SK-N-SH (cell line): ENCODE measurements at regions not wholly inside any gene's neighbourhood (a gene's known extent, or its start where the extent isn't known, plus 50 kb on each side); places are given as distances from the start of the nearest gene placed in this dataset.

Source experiments
- TF ChIP-seq, protein P1 (sequence below): fragments of 200-600 bp; sonication (generic); IDR thresholded peaks from 2 replicates; pipeline ENCODE4 v1.6.1; 2017; ENCODE audit warnings: antibody characterized with exemption, mild to moderate bottlenecking, moderate library complexity
- TF ChIP-seq, protein P2 (sequence below): fragments of 150-350 bp; IDR thresholded peaks from 2 replicates; pipeline ENCODE4 v1.6.1; 2017; ENCODE audit warnings: antibody characterized with exemption, low read length, low read depth, borderline replicate concordance
- TF ChIP-seq, protein P3 (sequence below): IDR thresholded peaks from 2 replicates; pipeline ENCODE4 v1.6.1; 2012; ENCODE audit warnings: mild to moderate bottlenecking, low read depth, low read length, moderate library complexity

DNA sequence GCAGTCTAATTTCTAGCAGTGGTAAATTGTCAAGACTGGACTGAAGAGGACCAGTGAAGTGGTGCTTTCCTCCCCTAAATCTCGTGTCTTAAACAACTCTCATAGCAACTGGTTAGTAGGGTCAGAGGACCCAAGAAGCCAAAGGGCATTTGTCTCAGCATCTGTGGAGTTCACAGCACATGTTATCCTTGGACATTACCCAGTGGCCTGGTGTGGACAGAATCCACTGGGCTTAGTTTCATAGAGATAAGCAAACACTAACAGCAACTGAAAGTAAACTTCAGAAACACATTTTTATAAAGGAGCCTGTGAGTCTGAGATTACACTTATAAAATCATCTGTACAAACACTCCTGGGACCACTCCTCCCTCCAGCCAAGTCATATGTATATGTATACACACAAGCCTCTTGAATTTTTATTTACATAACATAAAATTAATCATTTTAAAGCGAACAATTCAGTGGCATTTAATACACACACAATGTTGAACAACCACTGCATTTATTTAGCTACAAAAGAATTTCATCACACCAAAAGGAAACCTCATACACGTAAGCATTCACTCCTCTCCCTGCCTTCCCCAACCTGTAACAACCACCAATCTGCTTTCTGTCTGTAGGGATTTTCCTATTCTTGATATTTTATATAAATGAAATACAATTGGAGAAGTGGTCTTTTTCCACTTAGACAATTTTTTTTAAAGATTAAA is 457.8 kb downstream of the RASEF start:
- TF ChIP-seq, protein P1, sequence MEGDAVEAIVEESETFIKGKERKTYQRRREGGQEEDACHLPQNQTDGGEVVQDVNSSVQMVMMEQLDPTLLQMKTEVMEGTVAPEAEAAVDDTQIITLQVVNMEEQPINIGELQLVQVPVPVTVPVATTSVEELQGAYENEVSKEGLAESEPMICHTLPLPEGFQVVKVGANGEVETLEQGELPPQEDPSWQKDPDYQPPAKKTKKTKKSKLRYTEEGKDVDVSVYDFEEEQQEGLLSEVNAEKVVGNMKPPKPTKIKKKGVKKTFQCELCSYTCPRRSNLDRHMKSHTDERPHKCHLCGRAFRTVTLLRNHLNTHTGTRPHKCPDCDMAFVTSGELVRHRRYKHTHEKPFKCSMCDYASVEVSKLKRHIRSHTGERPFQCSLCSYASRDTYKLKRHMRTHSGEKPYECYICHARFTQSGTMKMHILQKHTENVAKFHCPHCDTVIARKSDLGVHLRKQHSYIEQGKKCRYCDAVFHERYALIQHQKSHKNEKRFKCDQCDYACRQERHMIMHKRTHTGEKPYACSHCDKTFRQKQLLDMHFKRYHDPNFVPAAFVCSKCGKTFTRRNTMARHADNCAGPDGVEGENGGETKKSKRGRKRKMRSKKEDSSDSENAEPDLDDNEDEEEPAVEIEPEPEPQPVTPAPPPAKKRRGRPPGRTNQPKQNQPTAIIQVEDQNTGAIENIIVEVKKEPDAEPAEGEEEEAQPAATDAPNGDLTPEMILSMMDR, result no peak
- TF ChIP-seq, protein P2, sequence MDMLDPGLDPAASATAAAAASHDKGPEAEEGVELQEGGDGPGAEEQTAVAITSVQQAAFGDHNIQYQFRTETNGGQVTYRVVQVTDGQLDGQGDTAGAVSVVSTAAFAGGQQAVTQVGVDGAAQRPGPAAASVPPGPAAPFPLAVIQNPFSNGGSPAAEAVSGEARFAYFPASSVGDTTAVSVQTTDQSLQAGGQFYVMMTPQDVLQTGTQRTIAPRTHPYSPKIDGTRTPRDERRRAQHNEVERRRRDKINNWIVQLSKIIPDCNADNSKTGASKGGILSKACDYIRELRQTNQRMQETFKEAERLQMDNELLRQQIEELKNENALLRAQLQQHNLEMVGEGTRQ, result no peak
- TF ChIP-seq, protein P3, sequence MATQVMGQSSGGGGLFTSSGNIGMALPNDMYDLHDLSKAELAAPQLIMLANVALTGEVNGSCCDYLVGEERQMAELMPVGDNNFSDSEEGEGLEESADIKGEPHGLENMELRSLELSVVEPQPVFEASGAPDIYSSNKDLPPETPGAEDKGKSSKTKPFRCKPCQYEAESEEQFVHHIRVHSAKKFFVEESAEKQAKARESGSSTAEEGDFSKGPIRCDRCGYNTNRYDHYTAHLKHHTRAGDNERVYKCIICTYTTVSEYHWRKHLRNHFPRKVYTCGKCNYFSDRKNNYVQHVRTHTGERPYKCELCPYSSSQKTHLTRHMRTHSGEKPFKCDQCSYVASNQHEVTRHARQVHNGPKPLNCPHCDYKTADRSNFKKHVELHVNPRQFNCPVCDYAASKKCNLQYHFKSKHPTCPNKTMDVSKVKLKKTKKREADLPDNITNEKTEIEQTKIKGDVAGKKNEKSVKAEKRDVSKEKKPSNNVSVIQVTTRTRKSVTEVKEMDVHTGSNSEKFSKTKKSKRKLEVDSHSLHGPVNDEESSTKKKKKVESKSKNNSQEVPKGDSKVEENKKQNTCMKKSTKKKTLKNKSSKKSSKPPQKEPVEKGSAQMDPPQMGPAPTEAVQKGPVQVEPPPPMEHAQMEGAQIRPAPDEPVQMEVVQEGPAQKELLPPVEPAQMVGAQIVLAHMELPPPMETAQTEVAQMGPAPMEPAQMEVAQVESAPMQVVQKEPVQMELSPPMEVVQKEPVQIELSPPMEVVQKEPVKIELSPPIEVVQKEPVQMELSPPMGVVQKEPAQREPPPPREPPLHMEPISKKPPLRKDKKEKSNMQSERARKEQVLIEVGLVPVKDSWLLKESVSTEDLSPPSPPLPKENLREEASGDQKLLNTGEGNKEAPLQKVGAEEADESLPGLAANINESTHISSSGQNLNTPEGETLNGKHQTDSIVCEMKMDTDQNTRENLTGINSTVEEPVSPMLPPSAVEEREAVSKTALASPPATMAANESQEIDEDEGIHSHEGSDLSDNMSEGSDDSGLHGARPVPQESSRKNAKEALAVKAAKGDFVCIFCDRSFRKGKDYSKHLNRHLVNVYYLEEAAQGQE, result no peak
